GM18505 (cell line): ENCODE measurements at regions not wholly inside any gene's neighbourhood (a gene's known extent, or its start where the extent isn't known, plus 50 kb on each side); places are given as distances from the start of the nearest gene placed in this dataset.
"Not testable (repeated sequence)": the region's sequence is repeated elsewhere in the genome, so short reads cannot be mapped to it uniquely, and the experiment has no call there.

ENCODE experiments used
- ATAC-seq: cut with Tn5 transposase; IDR thresholded peaks from one replicate; pipeline ENCODE4 v1.9.1; 2021; ENCODE audit not compliant: unreplicated experiment
- POLR2A ChIP-seq: IDR thresholded peaks from 4 replicates; pipeline ENCODE4 v1.6.1; 2011; ENCODE audit warnings: borderline replicate concordance; ENCODE audit not compliant: insufficient read depth, insufficient read length; ENCODE audit errors: extremely low read depth

DNA sequence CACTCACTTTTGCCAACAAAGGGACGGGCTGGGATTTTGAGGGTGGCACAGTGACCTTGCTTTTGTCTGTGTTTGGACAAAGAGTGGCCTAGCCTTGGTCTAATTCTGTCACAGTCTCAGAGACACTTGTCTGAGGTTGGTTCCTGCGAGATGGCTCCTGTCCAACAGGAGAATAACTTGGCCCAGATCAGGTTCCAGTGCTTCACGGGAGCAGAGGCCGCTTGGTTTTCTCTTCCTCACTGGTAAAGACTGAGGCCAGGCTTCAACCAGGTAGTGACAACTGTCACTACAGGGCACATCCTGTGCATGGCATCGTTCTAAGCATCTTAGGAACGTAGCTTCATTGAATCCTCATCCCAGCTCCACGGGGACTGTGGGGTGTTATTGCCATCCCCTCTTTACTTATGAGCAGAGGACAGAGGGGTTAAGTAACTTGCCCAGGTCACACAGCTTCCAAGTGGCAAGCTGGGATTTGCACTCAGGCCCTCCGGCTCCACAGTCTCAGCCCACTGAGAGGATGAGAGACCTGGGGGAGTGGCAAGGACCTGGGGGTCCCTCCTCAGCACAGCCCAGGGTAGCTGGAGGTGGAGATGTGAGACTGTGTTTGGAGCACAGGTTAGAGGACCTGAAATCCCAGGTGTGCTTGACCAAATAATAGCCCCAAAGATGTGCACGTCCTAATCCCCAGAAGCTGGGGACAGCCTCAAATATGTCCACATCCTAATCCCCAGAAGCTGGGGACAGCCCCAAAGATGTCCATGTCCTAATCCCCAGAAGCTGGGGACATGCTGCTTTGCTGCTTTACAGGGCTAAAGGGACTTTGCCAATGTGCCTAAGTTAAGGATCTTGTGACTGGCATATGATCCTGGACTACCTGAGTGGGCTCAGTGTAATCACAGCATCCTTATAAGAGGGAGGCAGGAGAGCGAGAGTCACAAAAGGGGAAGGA lies 179.2 kb upstream of the RTL1 start:
- TF ChIP-seq POLR2A = no peak
- ATAC-seq = no peak

DNA sequence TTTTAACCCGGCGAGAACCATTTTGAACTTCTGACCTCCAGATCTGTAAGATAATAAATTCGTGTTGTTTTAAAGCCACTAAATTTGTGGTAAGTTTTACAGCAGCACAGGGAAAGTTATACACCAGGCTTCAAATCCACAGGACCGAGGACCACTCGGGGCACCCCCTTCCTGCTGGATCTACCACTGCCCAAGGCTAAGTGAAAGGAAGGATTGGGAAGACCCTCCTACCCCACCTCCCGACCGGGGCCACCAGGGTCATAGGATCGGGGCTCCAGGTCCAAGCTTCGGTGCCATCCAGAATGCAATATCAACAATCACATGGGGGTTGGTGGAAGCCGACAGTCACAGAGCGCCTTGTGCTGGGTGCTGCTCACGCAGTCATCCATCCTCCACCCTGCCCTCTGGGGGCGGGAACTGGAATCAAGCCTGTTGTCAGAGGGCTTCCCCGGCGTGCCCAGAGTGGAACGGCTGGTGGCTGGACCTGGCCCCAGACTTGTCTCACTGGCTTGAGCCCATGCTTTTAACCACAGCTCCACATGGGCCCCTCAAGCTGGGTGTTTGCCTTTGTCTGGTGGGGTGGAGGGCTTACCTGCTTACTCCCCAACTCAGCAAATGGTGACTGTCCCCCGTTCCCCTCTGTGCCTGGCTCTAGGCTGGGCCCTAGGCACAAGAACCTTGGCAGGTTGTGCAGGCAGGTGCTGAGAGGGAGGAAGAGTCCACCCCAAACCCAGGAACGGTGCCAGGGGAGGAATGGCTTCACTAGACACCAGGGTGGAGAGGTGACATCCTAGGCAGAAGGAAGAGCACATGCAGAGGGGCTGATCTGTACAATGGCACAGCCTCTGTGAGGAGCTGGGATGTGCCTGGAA lies 180.3 kb upstream of the RTL1 start:
- ATAC-seq = no peak
- TF ChIP-seq POLR2A = no peak

DNA sequence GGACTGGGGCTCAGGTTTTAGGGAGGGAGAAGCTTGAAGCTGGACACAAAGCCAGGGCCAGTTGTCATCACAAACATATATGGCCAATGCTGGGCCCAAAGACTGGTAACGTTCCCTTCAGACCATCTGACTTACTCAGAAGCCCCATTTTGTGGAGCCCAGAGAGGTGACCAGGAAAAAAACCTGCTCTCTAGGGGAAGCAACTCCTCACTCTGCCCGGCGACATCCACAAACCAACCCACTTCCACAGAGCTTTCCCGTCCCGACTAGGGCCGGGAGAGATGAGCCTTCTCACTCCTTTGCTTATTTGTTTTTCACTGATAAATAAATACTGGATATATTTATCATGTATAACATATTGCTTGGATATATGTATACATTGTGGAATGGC lies 180.9 kb upstream of the RTL1 start:
- no peak for ATAC-seq

DNA sequence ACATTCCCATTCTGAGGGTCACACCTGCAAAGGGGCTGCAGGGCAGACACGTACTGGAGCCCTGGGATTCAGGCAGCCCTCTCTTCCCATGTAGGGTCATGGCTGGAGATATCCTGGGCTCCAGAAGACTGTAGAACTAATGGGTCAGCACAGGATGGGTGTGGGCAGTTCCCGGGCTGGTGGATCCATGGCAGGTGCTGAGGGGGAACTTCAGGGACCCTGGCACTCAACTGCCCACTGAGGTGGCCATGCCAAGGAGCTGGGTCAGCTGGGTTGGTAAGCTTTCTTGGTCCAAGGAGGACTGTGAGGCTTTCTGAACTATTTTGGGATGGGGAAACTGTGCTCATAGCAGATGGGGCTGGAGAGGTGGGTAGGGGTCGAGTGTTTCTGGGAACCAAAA lies 183.4 kb upstream of the RTL1 start:
- no peak for TF ChIP-seq POLR2A
- ATAC-seq = no peak

More for the DNA sequence above, 180.9 kb upstream of the RTL1 start:
- TF ChIP-seq POLR2A = no peak

DNA sequence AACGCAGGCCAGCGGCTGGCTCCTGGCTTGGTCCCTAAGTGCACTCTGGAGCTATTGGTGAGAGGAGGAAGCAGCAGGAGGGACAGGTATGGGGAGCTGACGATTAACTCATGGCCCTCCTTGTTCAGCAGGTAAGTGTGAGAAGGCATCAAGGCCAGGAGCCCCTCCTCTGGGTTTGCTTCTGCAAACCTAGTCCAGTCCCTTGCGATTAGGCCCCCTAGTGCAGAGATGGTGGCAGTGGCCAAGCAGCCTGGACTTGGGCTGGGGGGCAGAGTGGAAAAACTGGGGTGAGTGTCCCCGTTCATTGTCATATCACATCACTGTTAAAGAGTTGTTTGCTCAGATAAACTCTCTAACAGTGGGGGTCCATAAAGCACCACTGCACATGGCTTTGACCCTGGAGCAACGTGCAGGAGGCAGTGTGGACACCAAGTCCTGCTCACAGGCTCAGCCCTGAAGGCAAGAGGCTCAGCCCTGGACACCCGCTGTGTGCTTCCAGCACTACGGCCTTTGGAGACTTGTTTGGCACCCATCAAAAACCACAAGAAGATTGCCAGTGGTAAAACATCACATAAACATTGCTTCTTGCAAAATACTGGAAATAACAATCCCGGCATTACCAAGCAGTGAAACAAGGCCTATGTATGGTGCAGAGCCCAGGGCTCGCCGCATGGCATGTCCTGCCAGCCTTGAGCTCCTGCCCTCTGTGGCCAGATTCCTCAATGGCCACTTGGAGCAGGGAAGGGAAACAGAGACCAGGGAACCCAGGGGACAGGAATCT lies 184.3 kb upstream of the RTL1 start:
- TF ChIP-seq POLR2A = no peak
- ATAC-seq = no peak

DNA sequence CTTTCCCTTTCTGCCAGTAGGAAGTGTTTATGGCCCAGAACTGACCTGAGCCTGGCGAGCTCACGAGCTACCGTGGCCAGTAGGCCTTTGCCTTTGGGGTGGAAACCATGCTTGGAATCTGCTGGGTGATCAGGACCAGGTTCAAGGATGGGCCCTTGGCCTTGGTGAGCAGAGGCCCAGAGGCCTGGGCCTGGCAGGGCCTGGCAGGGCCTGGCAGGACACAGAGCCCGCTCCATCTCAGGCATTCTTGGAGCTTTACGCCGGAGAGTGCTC lies 184.8 kb upstream of the RTL1 start:
- TF ChIP-seq POLR2A = no peak
- ATAC-seq = no peak

DNA sequence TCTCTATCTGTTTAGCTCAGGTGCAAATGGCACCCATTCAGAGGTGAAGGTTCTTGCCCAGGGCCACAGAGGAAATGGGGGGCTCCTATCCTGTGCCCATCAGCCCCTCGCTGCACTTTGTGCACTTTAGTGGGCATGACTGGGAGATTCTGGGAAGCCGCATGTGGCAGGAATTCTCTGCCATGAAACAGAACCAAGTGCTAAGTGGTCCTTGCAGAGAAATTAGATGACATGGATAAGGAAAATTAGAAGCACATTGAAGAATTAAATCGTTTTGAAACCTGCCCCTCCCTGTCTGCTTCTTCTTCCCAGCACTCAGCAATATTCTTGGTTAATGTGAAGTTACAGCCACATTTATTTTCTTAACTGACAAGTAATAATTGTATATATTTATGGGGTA lies 185.2 kb upstream of the RTL1 start:
- TF ChIP-seq POLR2A = no peak
- no peak for ATAC-seq

DNA sequence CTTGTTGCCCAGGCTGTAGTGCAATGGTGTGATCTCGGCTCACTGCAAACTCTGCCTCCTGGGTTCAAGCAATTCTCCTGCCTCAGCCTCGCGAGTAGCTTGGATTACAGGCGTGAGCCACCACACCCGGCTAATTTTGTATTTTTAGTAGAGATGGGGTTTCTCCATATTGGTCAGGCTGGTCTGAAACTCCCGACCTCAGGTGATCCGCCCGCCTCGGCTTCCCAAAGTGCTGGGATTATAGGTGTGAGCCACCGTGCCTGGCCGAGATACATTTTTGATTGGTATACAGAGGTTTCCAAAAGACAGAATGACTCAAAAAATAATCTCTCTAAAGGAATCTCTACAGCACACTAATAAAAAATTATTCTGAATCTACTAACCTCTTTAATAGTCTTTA lies 187.0 kb upstream of the RTL1 start:
- not testable (repeated sequence) for ATAC-seq

DNA sequence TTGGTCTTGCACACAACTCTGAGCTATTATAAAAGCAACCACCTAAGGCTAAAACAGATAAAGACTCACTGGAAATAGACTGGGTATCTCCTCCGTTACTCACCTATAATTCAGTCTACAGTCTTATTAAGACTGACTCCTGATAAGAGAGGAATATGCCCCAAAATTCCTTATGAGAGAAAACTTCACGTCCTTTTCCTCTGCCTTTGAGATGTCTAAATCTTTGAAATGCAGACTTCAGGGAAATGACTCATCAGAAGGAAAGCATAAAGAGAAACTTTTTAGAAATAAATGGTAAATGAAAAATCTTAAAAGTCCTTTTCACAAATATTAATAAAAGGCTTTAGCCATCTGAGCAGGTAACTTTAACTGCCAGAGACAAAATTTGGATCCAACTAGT lies 187.5 kb upstream of the RTL1 start:
- no peak for TF ChIP-seq POLR2A
- ATAC-seq = no peak

DNA sequence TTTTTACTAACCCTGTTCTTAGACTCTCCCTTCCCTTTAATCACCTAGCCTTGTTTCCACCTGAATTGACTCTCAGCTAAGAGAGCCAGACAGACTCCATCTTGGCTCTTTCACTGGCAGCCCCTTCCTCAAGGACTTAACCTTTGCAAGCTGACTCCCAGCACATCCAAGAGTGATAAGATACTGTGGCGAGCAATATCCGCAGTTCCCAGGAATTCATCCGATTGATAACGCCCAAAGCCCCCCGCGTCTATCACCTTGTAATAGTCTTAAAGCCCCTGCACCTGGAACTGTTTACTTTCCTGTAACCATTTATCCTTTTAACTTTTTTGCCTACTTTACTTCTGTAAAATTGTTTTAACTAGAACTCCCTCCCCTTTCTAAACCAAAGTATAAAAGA lies 191.4 kb upstream of the RTL1 start:
- not testable (repeated sequence) for ATAC-seq

DNA sequence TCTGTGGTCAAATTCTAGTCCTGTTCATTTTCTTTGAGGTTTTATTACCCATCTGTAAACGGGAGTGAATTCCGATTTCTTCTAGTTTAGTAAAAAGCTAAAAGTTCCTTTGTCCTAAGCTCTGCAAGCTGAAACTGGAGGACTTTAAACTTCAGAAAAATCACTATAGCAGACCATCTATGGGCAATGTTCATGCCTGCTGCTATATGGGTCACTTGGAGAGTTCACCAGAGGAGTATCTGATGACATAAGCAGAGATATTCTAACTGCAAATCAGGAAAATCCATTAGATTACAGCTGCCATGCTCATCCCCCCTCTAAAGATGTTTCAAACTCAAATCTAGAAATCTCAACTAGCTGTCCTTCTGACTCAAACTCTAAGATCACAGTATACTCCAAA lies 193.0 kb upstream of the RTL1 start:
- no peak for ATAC-seq
- no peak for TF ChIP-seq POLR2A

DNA sequence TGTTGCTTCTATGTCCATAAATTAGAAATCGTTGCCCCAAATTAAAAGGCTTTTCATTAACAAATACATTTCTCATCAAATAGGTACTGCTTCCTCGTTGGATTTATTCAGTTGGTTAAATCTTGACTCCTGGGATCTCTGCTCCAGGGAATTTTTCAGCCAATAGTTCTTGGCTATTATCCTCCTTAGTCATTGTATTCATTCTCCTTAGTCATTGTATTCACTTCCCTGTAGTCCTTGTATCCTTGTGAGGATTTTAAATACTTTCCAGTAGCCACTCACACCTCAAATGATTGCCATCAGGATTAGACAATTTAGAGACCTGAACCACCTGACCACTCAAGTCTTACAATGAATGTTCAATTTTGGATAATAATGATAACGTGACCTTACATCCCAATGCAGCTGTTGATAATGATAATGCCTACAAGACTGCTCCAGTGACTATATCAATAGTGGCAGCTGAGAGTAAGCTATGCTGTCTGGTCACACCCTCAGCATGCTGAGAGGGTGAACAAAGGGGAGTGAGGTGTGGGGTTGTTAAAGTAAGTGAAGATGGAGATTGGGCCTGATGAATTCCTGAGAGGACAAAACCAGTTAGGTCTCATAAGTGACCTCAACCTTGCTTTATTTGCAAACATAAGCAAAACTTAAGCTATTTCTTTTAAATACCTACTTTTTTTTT lies 193.7 kb upstream of the RTL1 start:
- no peak for ATAC-seq

DNA sequence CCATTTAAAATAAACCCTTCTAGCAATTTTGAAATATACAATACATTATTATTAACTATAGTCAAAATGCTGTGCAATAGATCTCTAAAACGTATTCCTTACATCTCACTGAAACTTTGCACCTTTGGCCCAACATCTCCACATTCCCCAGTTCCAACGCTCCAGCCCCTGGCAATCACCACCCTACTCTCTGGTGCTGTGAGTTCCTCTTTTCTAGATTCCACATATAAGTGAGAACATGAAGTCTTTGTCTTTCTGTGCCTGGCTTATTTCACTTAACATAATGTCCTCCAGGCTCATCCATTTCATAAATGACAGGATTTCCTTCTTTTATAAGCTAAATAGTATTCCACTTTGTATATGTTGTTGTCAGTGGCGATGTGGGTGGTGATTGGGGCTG lies 194.7 kb upstream of the RTL1 start:
- no peak for TF ChIP-seq POLR2A
- ATAC-seq = no peak

More for the DNA sequence above, 193.7 kb upstream of the RTL1 start:
- no peak for TF ChIP-seq POLR2A
